ENCODE measurements at regions not wholly inside any gene's neighbourhood (a gene's known extent, or its start where the extent isn't known, plus 50 kb on each side); places are given as distances from the start of the nearest gene placed in this dataset.
A peak's percentile ranks its signal among the peaks of the same experiment; 100 is the strongest.

GRCh38 chr18:65260030-65260429 is 490.8 kb upstream of the CDH7 start:
- no peak overlapping the region for H3K27ac Mint-ChIP-seq
- DNase-seq: no peak
- Histone ChIP-seq H3K4me1 (ENCODE audit: control insufficient read depth, insufficient read depth, low read length) (no peaks in the 10 kb centered on the region), H3K27ac (ENCODE audit: low read depth, low read length) (no peak overlapping the region), H3K36me3 (ENCODE audit: control insufficient read depth, insufficient read depth, low read length) (no peaks in the 10 kb centered on the region), H3K9me3 (ENCODE audit: control insufficient read depth, low read length) (no peaks in the 10 kb centered on the region), H3K4me3 (ENCODE audit: low read length) (no peak overlapping the region), H3K27me3 (ENCODE audit: control insufficient read depth, insufficient read depth, low read length, poor library complexity, severe bottlenecking) (no peaks in the 10 kb centered on the region), H3K9ac (ENCODE audit: extremely low read depth, low read length, poor library complexity, severe bottlenecking) (no peak overlapping the region)
- no peaks in the 10 kb centered on the region for H3K36me3 Mint-ChIP-seq (ENCODE audit: low read depth)
- peaks cover 2% of the 10 kb centered on the region for H3K4me1 Mint-ChIP-seq
- 0% methylated on average over 1 of the region's 2 CpGs; no CpG with 5 or more reads in 1 of the 2 experiments for WGBS, 2 experiments (ENCODE audit: insufficient coverage in 1 of 2, insufficient read length in 1 of 2)
- TF ChIP-seq CTCF (conservative IDR thresholded peaks at IDR 0.05): no peak
- no peaks in the 10 kb centered on the region for H3K9me3 Mint-ChIP-seq
- H3K27me3 Mint-ChIP-seq (ENCODE audit: insufficient read depth): no peaks in the 10 kb centered on the region
- no peak overlapping the region for H3K4me3 Mint-ChIP-seq

GRCh38 chr18:65259403-65259802 is 491.4 kb upstream of the CDH7 start:
- TF ChIP-seq CTCF (conservative IDR thresholded peaks at IDR 0.05): no peak
- Histone ChIP-seq H3K9ac (ENCODE audit: extremely low read depth, low read length, poor library complexity, severe bottlenecking) (no peak overlapping the region), H3K9me3 (ENCODE audit: control insufficient read depth, low read length) (no peaks in the 10 kb centered on the region), H3K27ac (ENCODE audit: low read depth, low read length) (no peak overlapping the region), H3K27me3 (ENCODE audit: control insufficient read depth, insufficient read depth, low read length, poor library complexity, severe bottlenecking) (no peaks in the 10 kb centered on the region), H3K4me1 (ENCODE audit: control insufficient read depth, insufficient read depth, low read length) (no peaks in the 10 kb centered on the region), H3K4me3 (ENCODE audit: low read length) (no peak overlapping the region), H3K36me3 (ENCODE audit: control insufficient read depth, insufficient read depth, low read length) (no peaks in the 10 kb centered on the region)
- Mint-ChIP-seq H3K27ac (no peak overlapping the region), H3K36me3 (ENCODE audit: low read depth) (no peaks in the 10 kb centered on the region), H3K4me3 (no peak overlapping the region), H3K27me3 (ENCODE audit: insufficient read depth) (no peaks in the 10 kb centered on the region), H3K4me1 (peaks cover 2% of the 10 kb centered on the region), H3K9me3 (no peaks in the 10 kb centered on the region)
- no peak for DNase-seq
- 96% methylated on average over 2 of the region's 2 CpGs; no CpG with 5 or more reads in 1 of the 2 experiments for WGBS, 2 experiments (ENCODE audit: insufficient coverage in 1 of 2, insufficient read length in 1 of 2)

- Histone ChIP-seq H3K9me3 (ENCODE audit: control insufficient read depth, low read length) (no peaks in the 10 kb centered on the region), H3K4me3 (ENCODE audit: low read length) (no peak overlapping the region), H3K4me1 (ENCODE audit: control insufficient read depth, insufficient read depth, low read length) (no peaks in the 10 kb centered on the region), H3K27ac (ENCODE audit: low read depth, low read length) (no peak overlapping the region), H3K27me3 (ENCODE audit: control insufficient read depth, insufficient read depth, low read length, poor library complexity, severe bottlenecking) (no peaks in the 10 kb centered on the region), H3K36me3 (ENCODE audit: control insufficient read depth, insufficient read depth, low read length) (no peaks in the 10 kb centered on the region), H3K9ac (ENCODE audit: extremely low read depth, low read length, poor library complexity, severe bottlenecking) (no peak overlapping the region)
- H3K27me3 Mint-ChIP-seq (ENCODE audit: insufficient read depth): peaks cover 9% of the 10 kb centered on the region
- no peak overlapping the region for H3K27ac Mint-ChIP-seq
- no peaks in the 10 kb centered on the region for H3K36me3 Mint-ChIP-seq (ENCODE audit: low read depth)
- WGBS, 2 experiments (ENCODE audit: insufficient coverage in 1 of 2, insufficient read length in 1 of 2): no CpG with 5 or more reads among the region's 1 CpG
- DNase-seq: peak; percentile 53
- no peak for TF ChIP-seq CTCF (conservative IDR thresholded peaks at IDR 0.05)
- H3K9me3 Mint-ChIP-seq: no peaks in the 10 kb centered on the region
- peaks cover 2% of the 10 kb centered on the region for H3K4me1 Mint-ChIP-seq
- no peak overlapping the region for H3K4me3 Mint-ChIP-seq
These were observed 493.7 kb upstream of the CDH7 start for GRCh38 chr18:65257149-65257548.

Data from endodermal cell (in vitro differentiated cells).